K562 (cell line): ENCODE measurements at regions not wholly inside any gene's neighbourhood (a gene's known extent, or its start where the extent isn't known, plus 50 kb on each side); places are given as distances from the start of the nearest gene placed in this dataset.

Experiments
- ATAC-seq: fragments of 200-7000 bp; cut with Tn5 transposase; 3 replicates; pipeline ENCODE4 v1.9.1; 2020; ENCODE audit warnings: moderate library complexity
- BruUV-seq: library from RNA; stranded (reverse); fragments of 400-500 nt; replicated peaks from 2 replicates; lab custom pipeline; 2021; lab: Mats Ljungman, UMichigan
- CTCF ChIA-PET: fragments of 300-600 bp; formaldehyde crosslinking; extraction: SDS; loops from one replicate; lab custom pipeline; 2021; ENCODE audit warnings: low intra/inter-chr PET ratio; lab: Yijun Ruan, JAX
- POLR2A ChIA-PET: fragments of 300-600, 350-650 bp; sonication (Branson Sonifier 250); formaldehyde crosslinking; extraction: SDS; loops from one replicate; lab custom pipeline; 2021; ENCODE audit warnings: antibody characterized with exemption, inconsistent platforms; lab: Yijun Ruan, JAX
- DNase-seq, 4 experiments: peaks; one replicate each; pipeline versions ENCODE4 v3.0.0 to v3.0.0-alpha.2; 2011 to 2018; ENCODE audit warnings: low spot score in 3 of 4, mixed read lengths in 3 of 4; ENCODE audit errors: extremely low read depth in 1 of 4
- FAIRE-seq: peaks from 2 replicates; lab custom pipeline; 2011; peaks lifted over from hg19 to GRCh38; lab: Jason Lieb, UNC
- H2AFZ ChIP-seq: 2 replicates; pipeline ENCODE4 v1.6.0; 2011; ENCODE audit warnings: low read depth, low read length, control low read depth, inconsistent platforms
- H3K27ac ChIP-seq: fragments of 200-600 bp; 3 replicates; pipeline ENCODE4 v1.8.0; 2011; ENCODE audit warnings: low read depth, mild to moderate bottlenecking, control low read depth, inconsistent platforms, low read length, moderate library complexity, mixed read lengths; ENCODE audit errors: extremely low read depth
- H3K27me3 ChIP-seq, 2 experiments: fragments of 300-600 bp in 1 of 2; 2 replicates in 1 of 2; 3 replicates in 1 of 2; pipeline versions ENCODE4 v1.6.0 to v1.8.0; 2011; ENCODE audit warnings: inconsistent platforms in 2 of 2, low read length in 2 of 2, mild to moderate bottlenecking in 1 of 2, mixed read lengths in 1 of 2, moderate library complexity in 1 of 2; ENCODE audit not compliant: control insufficient read depth in 2 of 2, insufficient read depth in 2 of 2
- H3K36me3 ChIP-seq: fragments of 300-600 bp; 3 replicates; pipeline ENCODE4 v1.8.0; 2011; ENCODE audit warnings: mild to moderate bottlenecking, low read length, inconsistent platforms; ENCODE audit not compliant: control insufficient read depth, insufficient read depth
- H3K4me1 ChIP-seq, 2 experiments: fragments of 200-600 bp in 1 of 2; replicated peaks in 1 of 2; 2 replicates in 1 of 2; 3 replicates in 1 of 2; pipeline versions ENCODE4 v1.5.1 to v1.8.0; 2011; ENCODE audit warnings: inconsistent platforms in 2 of 2, low read length in 2 of 2, mild to moderate bottlenecking in 1 of 2, mixed read lengths in 1 of 2, moderate library complexity in 1 of 2; ENCODE audit not compliant: control insufficient read depth in 2 of 2, insufficient read depth in 2 of 2
- H3K4me2 ChIP-seq: 2 replicates; pipeline ENCODE4 v1.6.1; 2011; ENCODE audit warnings: low read length, control low read depth, inconsistent platforms, mixed read lengths; ENCODE audit not compliant: insufficient read depth
- H3K4me3 ChIP-seq: fragments of 200-600 bp; sonication (generic), shearing (Covaris generic); 2 replicates; pipeline ENCODE4 v1.5.1; 2016; ENCODE audit warnings: control low read depth, inconsistent platforms
- H3K79me2 ChIP-seq: fragments of 200-600 bp; 3 replicates; pipeline ENCODE4 v1.8.0; 2011; ENCODE audit warnings: low read length, inconsistent platforms; ENCODE audit not compliant: control insufficient read depth, insufficient read depth
- H3K9ac ChIP-seq, 2 experiments: 2 replicates each; pipeline versions ENCODE4 v1.6.0 to v1.6.1; 2011; ENCODE audit warnings: low read depth in 2 of 2, low read length in 2 of 2, control low read depth in 1 of 2, inconsistent platforms in 1 of 2, mild to moderate bottlenecking in 1 of 2, mixed read lengths in 1 of 2; ENCODE audit not compliant: insufficient read depth in 1 of 2
- H3K9me1 ChIP-seq: one replicate; pipeline ENCODE4 v1.6.0; 2011; ENCODE audit warnings: inconsistent platforms, mild to moderate bottlenecking, low read length, moderate library complexity; ENCODE audit not compliant: control insufficient read depth, insufficient read depth
- H3K9me3 ChIP-seq: replicated peaks from 2 replicates; pipeline ENCODE4 v1.5.1; 2011; ENCODE audit warnings: low read depth, low read length, inconsistent platforms; ENCODE audit not compliant: control insufficient read depth, insufficient read depth
- H4K20me1 ChIP-seq: replicated peaks from 2 replicates; pipeline ENCODE4 v1.6.1; 2011; ENCODE audit warnings: low read length, inconsistent platforms, mixed read lengths; ENCODE audit not compliant: control insufficient read depth, insufficient read depth
- CBX3 ChIP-seq, 2 experiments: IDR thresholded peaks; 1 replicate in 1 of 2; 2 replicates in 1 of 2; pipeline ENCODE4 v1.6.1; 2012; ENCODE audit warnings: inconsistent platforms in 2 of 2, low read length in 2 of 2, borderline replicate concordance in 1 of 2, control low read depth in 1 of 2
- CEBPB ChIP-seq: fragments of 450-650 bp; IDR thresholded peaks from 2 replicates; pipeline ENCODE4 v1.6.1; 2016; ENCODE audit warnings: missing genetic modification characterization, missing compliant biosample characterization
- MCM3 ChIP-seq: fragments of 450-650 bp; IDR thresholded peaks from 2 replicates; pipeline ENCODE4 v1.6.1; 2016
- SMAD3 ChIP-seq: fragments of 450-650 bp; formaldehyde crosslinking; conservative IDR thresholded peaks from 2 replicates; pipeline ENCODE4 v1.4.0; 2020; ENCODE audit warnings: mild to moderate bottlenecking
- SRSF9 ChIP-seq: fragments of 200-400 bp; formaldehyde crosslinking; IDR thresholded peaks from 2 replicates; pipeline ENCODE4 v1.6.1; 2017; ENCODE audit warnings: low read depth, low read length, borderline replicate concordance
- STAT5A ChIP-seq: IDR thresholded peaks from 2 replicates; pipeline ENCODE4 v1.6.1; 2012; ENCODE audit warnings: low read length, inconsistent platforms, borderline replicate concordance
- SUPT5H ChIP-seq: fragments of 450-650 bp; IDR thresholded peaks from 2 replicates; pipeline ENCODE4 v1.6.1; 2016
- TAF7 ChIP-seq: fragments of 450-650 bp; IDR thresholded peaks from 2 replicates; pipeline ENCODE4 v1.6.1; 2016; ENCODE audit warnings: missing genetic modification characterization, missing compliant biosample characterization
- ZNF384 ChIP-seq: IDR thresholded peaks from 2 replicates; pipeline ENCODE4 v1.6.1; 2012; ENCODE audit warnings: low read depth, low read length, improper control_type of control experiment
- WGBS: fragments of 100-300 bp; shearing (Covaris generic); methylation state at CpG from one replicate; pipeline ENCODE4 v1.1.6; 2016; ENCODE audit warnings: low coverage, mixed read lengths; ENCODE audit not compliant: insufficient coverage; ENCODE audit errors: missing lambda C conversion rate; 5-methylcytosine and 5-hydroxymethylcytosine counted together
- in situ Hi-C: fragments of 300-500 bp; cut with MboI; formaldehyde crosslinking; loops from 4 replicates; pipeline ENCODE4 v1.15.0; 2018; ENCODE audit warnings: inconsistent platforms, mixed read lengths
- intact Hi-C: fragments of 100-400 bp; cut with micrococcal nuclease; formaldehyde crosslinking; loops from 2 replicates; pipeline ENCODE4 v1.14.2; 2022
- TF ChIP-seq, protein P1 (sequence below): fragments of 250-450 bp; sonication (Bioruptor Pico); IDR thresholded peaks from 2 replicates; pipeline ENCODE4 v1.4.0; 2020; ENCODE audit warnings: borderline replicate concordance
- TF ChIP-seq, protein P2 (sequence below): fragments of 450-650 bp; IDR thresholded peaks from 2 replicates; pipeline ENCODE4 v1.7.0; 2016; ENCODE audit warnings: borderline replicate concordance
- TF ChIP-seq, protein P3 (sequence below), 3 experiments: fragments of 200-800 bp in 1 of 3; sonication (Bioruptor generic) in 1 of 3; sonication (generic) in 1 of 3; formaldehyde crosslinking in 1 of 3; IDR thresholded peaks; 2 replicates each; pipeline versions ENCODE4 v1.6.1 to v1.8.0; 2016 to 2022; ENCODE audit warnings: mild to moderate bottlenecking in 2 of 3, missing compliant biosample characterization in 2 of 3, missing genetic modification characterization in 2 of 3, missing genetic modification reagents in 1 of 3

DNA sequence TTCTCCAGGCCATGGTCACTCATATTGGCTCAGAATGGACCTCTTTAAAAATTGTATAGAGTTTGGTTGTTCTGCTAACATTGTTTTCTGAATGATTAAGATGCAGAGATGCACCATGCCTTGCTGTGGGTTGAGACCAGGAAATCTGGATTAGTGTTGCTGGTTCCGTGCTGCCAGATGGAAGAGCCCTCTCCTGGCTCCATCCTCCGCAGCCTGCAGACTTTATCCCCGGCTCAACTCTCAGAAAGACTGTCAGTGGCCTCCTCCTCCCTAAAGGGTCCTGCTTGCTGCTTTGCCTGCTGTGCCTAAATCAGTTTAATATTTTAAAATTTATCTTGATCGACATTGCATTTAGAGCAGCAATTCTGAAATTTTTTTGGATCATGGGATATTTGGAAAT lies 196.7 kb downstream of the TENT4A start:
- ATAC-seq (no peak), DNase-seq (no peak)
- CTCF ChIA-PET: no interaction called here
- H2AFZ ChIP-seq: no peak overlapping the region
- H3K79me2 ChIP-seq: no peaks in the 10 kb centered on the region
- H3K9me1 ChIP-seq: no peaks in the 10 kb centered on the region
- no peak for TF ChIP-seq CBX3 (IDR thresholded peaks at IDR 0.05; ENCODE audit: borderline replicate concordance in 1 of 2, low read length in 2 of 2)
- TF ChIP-seq SMAD3 (CRISPR knock-in tag): no peak
- no peak for TF ChIP-seq STAT5A
- no peak for TF ChIP-seq TAF7 (tag)
- TF ChIP-seq, protein P1, sequence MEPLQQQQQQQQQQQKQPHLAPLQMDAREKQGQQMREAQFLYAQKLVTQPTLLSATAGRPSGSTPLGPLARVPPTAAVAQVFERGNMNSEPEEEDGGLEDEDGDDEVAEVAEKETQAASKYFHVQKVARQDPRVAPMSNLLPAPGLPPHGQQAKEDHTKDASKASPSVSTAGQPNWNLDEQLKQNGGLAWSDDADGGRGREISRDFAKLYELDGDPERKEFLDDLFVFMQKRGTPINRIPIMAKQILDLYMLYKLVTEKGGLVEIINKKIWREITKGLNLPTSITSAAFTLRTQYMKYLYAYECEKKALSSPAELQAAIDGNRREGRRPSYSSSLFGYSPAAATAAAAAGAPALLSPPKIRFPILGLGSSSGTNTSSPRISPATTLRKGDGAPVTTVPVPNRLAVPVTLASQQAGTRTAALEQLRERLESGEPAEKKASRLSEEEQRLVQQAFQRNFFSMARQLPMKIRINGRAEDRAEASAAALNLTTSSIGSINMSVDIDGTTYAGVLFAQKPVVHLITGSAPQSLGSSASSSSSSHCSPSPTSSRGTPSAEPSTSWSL (CRISPR knock-in tag): no peak
- TF ChIP-seq MCM3: no peak
- TF ChIP-seq, protein P2, sequence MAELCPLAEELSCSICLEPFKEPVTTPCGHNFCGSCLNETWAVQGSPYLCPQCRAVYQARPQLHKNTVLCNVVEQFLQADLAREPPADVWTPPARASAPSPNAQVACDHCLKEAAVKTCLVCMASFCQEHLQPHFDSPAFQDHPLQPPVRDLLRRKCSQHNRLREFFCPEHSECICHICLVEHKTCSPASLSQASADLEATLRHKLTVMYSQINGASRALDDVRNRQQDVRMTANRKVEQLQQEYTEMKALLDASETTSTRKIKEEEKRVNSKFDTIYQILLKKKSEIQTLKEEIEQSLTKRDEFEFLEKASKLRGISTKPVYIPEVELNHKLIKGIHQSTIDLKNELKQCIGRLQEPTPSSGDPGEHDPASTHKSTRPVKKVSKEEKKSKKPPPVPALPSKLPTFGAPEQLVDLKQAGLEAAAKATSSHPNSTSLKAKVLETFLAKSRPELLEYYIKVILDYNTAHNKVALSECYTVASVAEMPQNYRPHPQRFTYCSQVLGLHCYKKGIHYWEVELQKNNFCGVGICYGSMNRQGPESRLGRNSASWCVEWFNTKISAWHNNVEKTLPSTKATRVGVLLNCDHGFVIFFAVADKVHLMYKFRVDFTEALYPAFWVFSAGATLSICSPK: no peak
- no peak for TF ChIP-seq SUPT5H
- TF ChIP-seq ZNF384: no peak
- TF ChIP-seq SRSF9: no peak
- TF ChIP-seq CEBPB: no peak
- TF ChIP-seq, protein P3, sequence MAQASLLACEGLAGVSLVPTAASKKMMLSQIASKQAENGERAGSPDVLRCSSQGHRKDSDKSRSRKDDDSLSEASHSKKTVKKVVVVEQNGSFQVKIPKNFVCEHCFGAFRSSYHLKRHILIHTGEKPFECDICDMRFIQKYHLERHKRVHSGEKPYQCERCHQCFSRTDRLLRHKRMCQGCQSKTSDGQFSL (CRISPR knock-in tag; IDR thresholded peaks at IDR 0.05): no peak
- TF ChIP-seq, protein P3 (tag; IDR thresholded peaks at IDR 0.05): no peak
- TF ChIP-seq, all 486 proteins: peak for 0
- POLR2A ChIA-PET: no interaction called here
- Histone ChIP-seq H3K36me3 (no peaks in the 10 kb centered on the region), H3K27ac (no peak overlapping the region), H3K4me1 (no peaks in the 10 kb centered on the region), H3K27me3 (peaks cover 4 to 12% of the 10 kb centered on the region in 2 experiments; a peak in 3 of 5 replicates), H3K9me3 (no peaks in the 10 kb centered on the region), H3K9ac (no peak overlapping the region), H3K4me3 (no peak overlapping the region), H3K4me2 (no peak overlapping the region), H4K20me1 (no peaks in the 10 kb centered on the region; the same call in 1 of the 2 replicates)
- FAIRE-seq: no peak
- intact Hi-C loops: no loop called here
- in situ Hi-C loops: no loop called here
- 0% methylated on average over 4 of the region's 4 CpGs for WGBS
- no TSS peak for BruUV-seq
